ENCODE measurements at regions not wholly inside any gene's neighbourhood (a gene's known extent, or its start where the extent isn't known, plus 50 kb on each side); places are given as distances from the start of the nearest gene placed in this dataset.

DNA sequence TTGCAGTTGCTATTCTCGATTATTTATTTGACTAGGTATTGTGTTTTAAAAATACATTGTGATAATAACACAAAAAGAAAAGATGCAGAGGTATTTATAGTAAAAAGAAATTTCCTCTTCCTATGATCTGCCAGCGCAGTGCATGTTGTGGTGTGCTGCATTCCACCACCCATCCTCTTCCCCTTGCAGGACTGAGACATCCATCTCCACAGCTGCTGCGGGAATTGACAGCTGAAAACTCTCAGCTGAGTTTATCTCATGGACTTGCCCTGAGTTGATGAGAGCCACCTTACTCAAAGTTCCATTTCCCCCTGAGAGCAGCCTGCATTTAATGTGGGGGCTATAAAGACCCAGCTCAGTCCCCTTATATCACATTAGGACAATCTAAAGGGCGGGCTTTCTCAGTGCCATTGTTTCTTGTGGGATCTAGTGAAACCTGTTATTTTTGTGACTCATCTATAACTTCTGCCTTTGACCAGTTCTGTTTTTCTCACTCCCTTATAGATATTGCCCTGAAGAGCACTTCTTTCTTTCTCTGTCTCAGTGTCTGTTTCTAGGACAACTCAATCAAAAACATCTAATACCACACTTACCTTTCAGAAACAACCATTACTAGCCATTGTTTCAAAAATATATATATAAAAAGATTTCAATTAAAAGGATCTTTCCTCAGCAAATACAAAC lies 698.5 kb downstream of the NR4A2 start:
- no peaks in the 10 kb centered on the region for H3K27me3 ChIP-seq (ENCODE audit: control insufficient read depth, insufficient read depth, low read length)
- TF ChIP-seq ELK1 (IDR thresholded peaks at IDR 0.05; ENCODE audit: borderline replicate concordance, low read depth, low read length) (no peak), MAFK (IDR thresholded peaks at IDR 0.05; ENCODE audit: low read depth, low read length) (no peak), POLR2A (IDR thresholded peaks at IDR 0.05; ENCODE audit: low read depth, low read length) (no peak), FOS (IDR thresholded peaks at IDR 0.05; ENCODE audit: low read depth, low read length) (no peak), MAZ (IDR thresholded peaks at IDR 0.05; ENCODE audit: borderline replicate concordance, low read depth, low read length) (no peak), RCOR1 (IDR thresholded peaks at IDR 0.05; ENCODE audit: insufficient replicate concordance, low read length) (no peak), NFE2L2 (IDR thresholded peaks at IDR 0.05; ENCODE audit: low read depth, low read length) (no peak), RFX5 (IDR thresholded peaks at IDR 0.05; ENCODE audit: low read depth, low read length) (no peak), CEBPB (IDR thresholded peaks at IDR 0.05; ENCODE audit: low read depth, low read length) (no peak), SMC3 (IDR thresholded peaks at IDR 0.05; ENCODE audit: low read depth, low read length) (no peak), MXI1 (IDR thresholded peaks at IDR 0.05; ENCODE audit: borderline replicate concordance, low read depth, low read length) (no peak), CHD1 (IDR thresholded peaks at IDR 0.05; ENCODE audit: low read depth, low read length) (no peak), BHLHE40 (IDR thresholded peaks at IDR 0.05; ENCODE audit: low read depth, low read length) (no peak), RAD21 (IDR thresholded peaks at IDR 0.05; ENCODE audit: low read length) (no peak)
- TF ChIP-seq, protein P1, sequence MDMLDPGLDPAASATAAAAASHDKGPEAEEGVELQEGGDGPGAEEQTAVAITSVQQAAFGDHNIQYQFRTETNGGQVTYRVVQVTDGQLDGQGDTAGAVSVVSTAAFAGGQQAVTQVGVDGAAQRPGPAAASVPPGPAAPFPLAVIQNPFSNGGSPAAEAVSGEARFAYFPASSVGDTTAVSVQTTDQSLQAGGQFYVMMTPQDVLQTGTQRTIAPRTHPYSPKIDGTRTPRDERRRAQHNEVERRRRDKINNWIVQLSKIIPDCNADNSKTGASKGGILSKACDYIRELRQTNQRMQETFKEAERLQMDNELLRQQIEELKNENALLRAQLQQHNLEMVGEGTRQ (IDR thresholded peaks at IDR 0.05; ENCODE audit: low read depth, low read length): no peak
- TF ChIP-seq, protein P2, sequence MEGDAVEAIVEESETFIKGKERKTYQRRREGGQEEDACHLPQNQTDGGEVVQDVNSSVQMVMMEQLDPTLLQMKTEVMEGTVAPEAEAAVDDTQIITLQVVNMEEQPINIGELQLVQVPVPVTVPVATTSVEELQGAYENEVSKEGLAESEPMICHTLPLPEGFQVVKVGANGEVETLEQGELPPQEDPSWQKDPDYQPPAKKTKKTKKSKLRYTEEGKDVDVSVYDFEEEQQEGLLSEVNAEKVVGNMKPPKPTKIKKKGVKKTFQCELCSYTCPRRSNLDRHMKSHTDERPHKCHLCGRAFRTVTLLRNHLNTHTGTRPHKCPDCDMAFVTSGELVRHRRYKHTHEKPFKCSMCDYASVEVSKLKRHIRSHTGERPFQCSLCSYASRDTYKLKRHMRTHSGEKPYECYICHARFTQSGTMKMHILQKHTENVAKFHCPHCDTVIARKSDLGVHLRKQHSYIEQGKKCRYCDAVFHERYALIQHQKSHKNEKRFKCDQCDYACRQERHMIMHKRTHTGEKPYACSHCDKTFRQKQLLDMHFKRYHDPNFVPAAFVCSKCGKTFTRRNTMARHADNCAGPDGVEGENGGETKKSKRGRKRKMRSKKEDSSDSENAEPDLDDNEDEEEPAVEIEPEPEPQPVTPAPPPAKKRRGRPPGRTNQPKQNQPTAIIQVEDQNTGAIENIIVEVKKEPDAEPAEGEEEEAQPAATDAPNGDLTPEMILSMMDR (conservative IDR thresholded peaks at IDR 0.05; ENCODE audit: low read depth, low read length): no peak
- H2AFZ ChIP-seq (replicated peaks; ENCODE audit: low read length, poor library complexity): no peak overlapping the region
- H4K20me1 ChIP-seq (ENCODE audit: insufficient read depth, low read length): no peaks in the 10 kb centered on the region
- no TSS peak for BruUV-seq (replicated peaks)
- CTCF ChIA-PET: no interaction called here
- no peak overlapping the region for H3K18ac ChIP-seq (ENCODE audit: low read depth, low read length)
- no peak overlapping the region for H3K4me3 ChIP-seq (ENCODE audit: insufficient read depth, low read depth, low read length)
- ATAC-seq (ENCODE audit: low read depth): no peak
- no peak overlapping the region for H2BK5ac ChIP-seq (ENCODE audit: low read depth, low read length, poor library complexity, severe bottlenecking)
- no peak overlapping the region for H3K23ac ChIP-seq (ENCODE audit: low read depth, low read length)
- in situ Hi-C loops (cut with MboI; ENCODE audit: low sequenced_read_pairs) (no loop called here), dilution Hi-C loops (cut with HindIII; ENCODE audit: low sequenced_read_pairs, unreplicated experiment) (no loop called here), intact Hi-C loops (cut with micrococcal nuclease) (no loop called here)
- H3K4me2 ChIP-seq (ENCODE audit: low read depth, low read length): no peak overlapping the region
- no peak overlapping the region for H3K27ac ChIP-seq (ENCODE audit: insufficient read depth, low read length)
- no peak overlapping the region for H4K91ac ChIP-seq (ENCODE audit: insufficient read depth, low read depth, low read length)
- no peaks in the 10 kb centered on the region for H3K4me1 ChIP-seq (ENCODE audit: control insufficient read depth, insufficient read depth, low read length)
- H3K14ac ChIP-seq (replicated peaks; ENCODE audit: low read depth, low read length): no peak overlapping the region
- H2BK20ac ChIP-seq (ENCODE audit: low read depth, low read length): no peak overlapping the region
- no peak overlapping the region for H3K9ac ChIP-seq (ENCODE audit: low read depth, low read length)
- H4K5ac ChIP-seq (ENCODE audit: low read depth, low read length): no peak overlapping the region
- no peaks in the 10 kb centered on the region for H3K9me3 ChIP-seq (ENCODE audit: control insufficient read depth, insufficient read depth, low read length)
- H3K56ac ChIP-seq (ENCODE audit: extremely low read depth, insufficient read depth, low read length): no peak overlapping the region
- no peak overlapping the region for H3K4ac ChIP-seq (ENCODE audit: low read depth, low read length)
- no CpG with 5 or more reads among the region's 4 CpGs for WGBS, 2 experiments (ENCODE audit: extremely low coverage in 2 of 2, insufficient read length in 1 of 2)
- H3K36me3 ChIP-seq (ENCODE audit: control insufficient read depth, insufficient read depth, low read length): no peaks in the 10 kb centered on the region
- no peak overlapping the region for H4K8ac ChIP-seq (ENCODE audit: low read depth in 2 of 2, low read length in 2 of 2)
- DNase-seq: no peak
- POLR2A ChIA-PET (ENCODE audit: unreplicated experiment): no interaction called here
- no peaks in the 10 kb centered on the region for H3K9me1 ChIP-seq (ENCODE audit: insufficient read depth, low read length)
- H2AK9ac ChIP-seq (replicated peaks; ENCODE audit: low read depth, low read length, poor library complexity): no peak overlapping the region
- no peak overlapping the region for H2BK15ac ChIP-seq (ENCODE audit: low read depth, low read length)
- H3K79me1 ChIP-seq (ENCODE audit: low read depth in 1 of 2, low read length in 2 of 2): no peaks in the 10 kb centered on the region
- no peak overlapping the region for H2BK120ac ChIP-seq (ENCODE audit: low read depth, low read length)
- H2AK5ac ChIP-seq (ENCODE audit: low read depth, low read length): no peak overlapping the region

Measured in IMR-90 (cell line).